HUES64 (cell line): ENCODE measurements at regions not wholly inside any gene's neighbourhood (a gene's known extent, or its start where the extent isn't known, plus 50 kb on each side); places are given as distances from the start of the nearest gene placed in this dataset.

ENCODE experiments used
- H3K27ac ChIP-seq: 2 replicates; pipeline ENCODE4 v1.7.0; 2013; ENCODE audit warnings: low read depth, low read length, inconsistent platforms
- H3K27me3 ChIP-seq: 2 replicates; pipeline ENCODE4 v1.6.1; 2013; ENCODE audit warnings: mild to moderate bottlenecking, low read length; ENCODE audit not compliant: insufficient read depth
- H3K36me3 ChIP-seq: 2 replicates; pipeline ENCODE4 v1.6.1; 2013; ENCODE audit warnings: mild to moderate bottlenecking, low read length; ENCODE audit not compliant: insufficient read depth
- H3K4me1 ChIP-seq: 2 replicates; pipeline ENCODE4 v1.6.1; 2013; ENCODE audit warnings: mild to moderate bottlenecking, low read length, moderate library complexity; ENCODE audit not compliant: insufficient read depth
- H3K4me3 ChIP-seq: 2 replicates; pipeline ENCODE4 v1.5.1; 2013; ENCODE audit warnings: mild to moderate bottlenecking, low read length, moderate library complexity
- H3K9ac ChIP-seq: 2 replicates; pipeline ENCODE4 v1.6.1; 2013; ENCODE audit warnings: mild to moderate bottlenecking, low read depth, low read length
- H3K9me3 ChIP-seq: 2 replicates; pipeline ENCODE4 v1.6.1; 2013; ENCODE audit warnings: low read depth, low read length; ENCODE audit not compliant: insufficient read depth
- WGBS: fragments of 150-250, 120-280 bp; methylation state at CpG from one replicate; pipeline ENCODE4 v1.1.7; 2013; ENCODE audit warnings: missing lambda C conversion rate; 5-methylcytosine and 5-hydroxymethylcytosine counted together

DNA sequence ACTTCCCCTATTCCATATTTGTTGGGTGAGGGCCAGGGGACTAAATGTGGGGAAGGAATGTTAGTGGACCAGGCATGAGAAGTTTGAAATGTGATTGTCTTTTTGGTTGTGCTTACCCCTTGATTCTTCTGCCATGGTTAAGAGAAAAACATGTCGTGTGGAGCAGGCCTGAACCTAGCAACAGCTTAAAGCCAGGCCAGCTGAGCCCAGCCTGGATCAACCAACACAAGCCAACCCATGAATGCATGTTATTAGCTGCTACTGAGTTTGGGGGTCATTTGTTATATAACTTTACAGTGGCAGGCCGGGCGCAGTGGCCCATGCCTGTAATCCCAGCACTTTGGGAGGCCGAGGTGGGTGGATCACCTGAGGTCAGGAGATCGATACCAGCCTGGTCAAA, 52.4 kb upstream of the TRIO start:
- H3K9me3 ChIP-seq = peaks cover 6% of the 10 kb centered on the region; the same call in 1 of the 2 replicates
- no peak overlapping the region for H3K4me3 ChIP-seq
- no peak overlapping the region for H3K27ac ChIP-seq
- peaks cover 10% of the 10 kb centered on the region; the same call in 1 of the 2 replicates for H3K4me1 ChIP-seq
- H3K27me3 ChIP-seq = no peaks in the 10 kb centered on the region
- H3K9ac ChIP-seq = no peak overlapping the region
- 97% methylated on average over 5 of the region's 5 CpGs for WGBS
- no peaks in the 10 kb centered on the region for H3K36me3 ChIP-seq

DNA sequence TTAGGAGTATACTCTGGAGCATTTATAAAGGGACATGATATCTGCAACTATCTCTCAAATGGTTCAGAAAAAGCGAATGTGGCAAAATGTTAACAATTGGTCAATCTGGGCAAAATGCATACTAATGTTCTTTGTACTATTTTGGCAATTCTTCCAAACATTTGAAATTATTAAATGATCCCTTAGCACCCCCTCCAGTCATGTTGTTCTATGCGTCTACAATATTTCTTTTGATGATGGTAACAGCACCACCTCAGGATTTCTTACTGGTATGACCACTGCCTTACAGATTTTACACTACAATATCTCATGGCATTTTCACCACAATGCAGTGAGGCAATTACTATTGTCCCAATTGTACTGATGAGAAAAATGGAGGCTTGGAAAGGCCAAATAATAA, 52.9 kb upstream of the TRIO start:
- no peaks in the 10 kb centered on the region for H3K27me3 ChIP-seq
- H3K27ac ChIP-seq = no peak overlapping the region
- H3K36me3 ChIP-seq = no peaks in the 10 kb centered on the region
- H3K4me3 ChIP-seq = no peak overlapping the region
- H3K9ac ChIP-seq = no peak overlapping the region
- peaks cover 10% of the 10 kb centered on the region; the same call in 1 of the 2 replicates for H3K4me1 ChIP-seq
- H3K9me3 ChIP-seq = peaks cover 6% of the 10 kb centered on the region; the same call in 1 of the 2 replicates
- WGBS = 97% methylated on average over 2 of the region's 2 CpGs

DNA sequence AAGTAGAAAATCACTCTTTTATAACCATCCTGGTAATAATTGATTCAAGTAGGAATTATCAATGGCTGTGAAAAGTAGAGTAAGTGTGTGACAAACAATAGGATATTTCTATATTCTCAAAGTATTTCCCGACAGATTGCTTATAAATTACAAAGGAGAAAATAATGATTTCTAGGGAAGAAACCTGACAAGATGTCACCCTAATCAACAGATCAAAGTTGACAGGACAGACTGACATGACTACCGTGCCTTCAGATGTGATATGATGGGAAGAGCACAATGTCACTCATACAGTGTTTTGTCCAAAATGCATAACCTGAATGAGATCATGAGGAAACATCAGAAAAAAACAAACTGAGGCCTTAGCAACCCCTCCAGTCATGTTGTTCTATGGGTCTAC, 53.9 kb upstream of the TRIO start:
- peaks cover 10% of the 10 kb centered on the region; the same call in 1 of the 2 replicates for H3K4me1 ChIP-seq
- no peak overlapping the region for H3K9ac ChIP-seq
- no peak overlapping the region for H3K27ac ChIP-seq
- no peaks in the 10 kb centered on the region for H3K36me3 ChIP-seq
- H3K9me3 ChIP-seq = peaks cover 6% of the 10 kb centered on the region; the same call in 1 of the 2 replicates
- 90% methylated on average over 1 of the region's 2 CpGs for WGBS
- no peaks in the 10 kb centered on the region for H3K27me3 ChIP-seq
- H3K4me3 ChIP-seq = no peak overlapping the region

DNA sequence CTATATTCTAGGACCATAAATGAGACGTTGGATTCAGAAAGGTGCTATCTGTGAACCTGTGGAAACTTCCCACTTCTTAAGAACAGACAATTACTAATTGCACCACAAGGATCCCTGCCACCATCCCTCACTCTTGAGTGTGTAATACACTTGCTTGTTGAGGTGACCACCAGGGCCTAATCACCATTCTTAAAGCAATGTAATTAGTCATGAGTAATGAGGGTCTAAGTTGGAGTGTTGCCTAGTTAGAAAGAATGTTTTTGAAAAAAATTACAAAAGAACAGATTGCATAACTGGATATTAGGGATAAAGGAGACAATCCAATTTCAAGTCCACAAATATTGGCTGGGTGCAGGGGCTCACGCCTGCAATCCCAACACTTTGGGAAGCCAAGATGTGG, 56.9 kb upstream of the TRIO start:
- Histone ChIP-seq H3K27ac (no peak overlapping the region), H3K9ac (no peak overlapping the region), H3K9me3 (peaks cover 5% of the 10 kb centered on the region; the same call in 1 of the 2 replicates), H3K36me3 (no peaks in the 10 kb centered on the region), H3K4me1 (no peaks in the 10 kb centered on the region), H3K4me3 (no peak overlapping the region), H3K27me3 (no peaks in the 10 kb centered on the region)
- 97% methylated on average over 2 of the region's 2 CpGs for WGBS

DNA sequence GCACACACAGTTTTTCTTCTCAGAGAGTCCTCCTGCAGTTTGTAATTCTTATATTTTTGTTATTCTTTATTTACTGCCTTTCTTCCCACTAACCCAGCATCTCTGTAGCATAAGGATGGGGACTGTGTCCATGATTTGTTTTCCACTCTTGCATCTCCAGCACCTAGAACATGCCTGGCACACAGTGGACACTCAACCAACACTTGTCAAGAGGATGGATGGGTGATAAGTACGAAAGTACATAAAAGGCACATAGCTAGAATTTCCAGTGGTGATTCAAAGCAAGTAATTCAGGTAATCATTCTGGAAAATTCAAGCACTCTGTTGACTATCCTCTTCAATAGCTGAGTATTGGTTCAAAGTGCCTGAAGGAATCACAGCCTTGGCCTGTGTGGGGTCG, 60.2 kb upstream of the TRIO start:
- Histone ChIP-seq H3K27ac (no peak overlapping the region), H3K36me3 (no peaks in the 10 kb centered on the region), H3K9me3 (no peaks in the 10 kb centered on the region), H3K9ac (no peak overlapping the region), H3K4me3 (no peak overlapping the region), H3K4me1 (no peaks in the 10 kb centered on the region), H3K27me3 (no peaks in the 10 kb centered on the region)
- 85% methylated on average over 2 of the region's 2 CpGs for WGBS

DNA sequence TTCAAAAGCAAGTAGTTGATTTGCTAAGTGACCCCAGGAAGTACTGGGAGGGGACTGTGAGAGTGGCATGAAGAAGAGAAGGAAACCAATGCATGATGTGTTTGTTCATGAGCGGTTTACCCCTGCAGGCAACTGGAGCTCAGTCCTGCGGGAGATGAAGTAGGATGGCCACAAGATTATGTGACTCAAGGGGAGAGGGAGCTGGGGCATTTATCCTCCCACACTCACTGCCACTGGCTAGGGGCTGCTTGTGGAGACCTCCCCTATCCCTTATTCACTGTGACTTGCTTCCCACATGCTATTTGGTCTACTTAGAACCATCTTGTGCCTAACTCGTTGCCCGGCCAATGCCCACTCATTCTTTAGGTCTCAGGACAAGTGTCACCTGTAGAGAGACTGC, 60.6 kb upstream of the TRIO start:
- no peak overlapping the region for H3K4me3 ChIP-seq
- no peaks in the 10 kb centered on the region for H3K9me3 ChIP-seq
- no peaks in the 10 kb centered on the region for H3K36me3 ChIP-seq
- no peak overlapping the region for H3K27ac ChIP-seq
- WGBS = 65% methylated on average over 4 of the region's 4 CpGs
- H3K27me3 ChIP-seq = no peaks in the 10 kb centered on the region
- H3K9ac ChIP-seq = no peak overlapping the region
- no peaks in the 10 kb centered on the region for H3K4me1 ChIP-seq

DNA sequence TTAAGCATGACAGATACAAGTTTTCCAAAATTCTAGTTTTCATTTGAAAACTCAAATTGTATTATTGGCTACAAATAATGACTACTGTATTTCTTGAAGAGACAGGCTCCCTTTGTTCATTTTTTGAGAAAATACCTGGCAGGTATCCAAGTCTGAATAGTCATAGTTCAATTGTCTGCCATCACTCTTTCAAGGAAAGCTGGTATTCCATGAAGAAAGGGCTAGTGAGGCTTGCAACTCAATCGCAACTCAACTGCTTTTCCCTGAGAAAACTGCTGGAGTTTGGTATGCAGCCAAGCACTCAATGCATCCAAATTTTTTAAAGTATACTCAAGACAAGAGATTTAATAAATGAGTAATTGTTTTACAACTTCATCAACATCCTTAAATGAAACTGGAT, 61.4 kb upstream of the TRIO start:
- 93% methylated on average over 1 of the region's 1 CpG for WGBS
- H3K4me1 ChIP-seq = no peaks in the 10 kb centered on the region

DNA sequence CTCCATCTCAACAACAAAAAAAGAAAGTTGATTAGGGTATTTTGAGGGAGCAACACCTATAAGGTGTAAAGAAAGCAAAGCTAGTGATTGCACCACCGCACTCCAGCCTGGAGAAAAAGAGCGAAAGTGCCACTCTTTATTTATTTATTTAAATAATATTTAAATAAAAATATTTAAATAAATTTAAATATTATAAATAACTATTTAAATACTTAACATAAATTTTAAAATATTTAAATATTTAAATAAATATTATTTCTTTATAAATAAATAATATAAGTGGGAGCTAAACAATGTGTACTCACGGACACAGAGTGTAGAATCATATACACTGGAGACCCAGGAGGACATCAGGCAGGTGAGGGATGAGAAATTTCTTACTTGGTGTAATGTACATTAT, 64.4 kb upstream of the TRIO start:
- Histone ChIP-seq H3K9me3 (no peaks in the 10 kb centered on the region), H3K9ac (no peak overlapping the region), H3K4me3 (no peak overlapping the region), H3K36me3 (no peaks in the 10 kb centered on the region), H3K27ac (no peak overlapping the region), H3K27me3 (no peaks in the 10 kb centered on the region), H3K4me1 (no peaks in the 10 kb centered on the region)
- 98% methylated on average over 2 of the region's 3 CpGs for WGBS

More for the DNA sequence above, 61.4 kb upstream of the TRIO start:
- Histone ChIP-seq H3K27ac (no peak overlapping the region), H3K36me3 (no peaks in the 10 kb centered on the region), H3K9ac (no peak overlapping the region), H3K27me3 (no peaks in the 10 kb centered on the region), H3K4me3 (no peak overlapping the region), H3K9me3 (no peaks in the 10 kb centered on the region)

DNA sequence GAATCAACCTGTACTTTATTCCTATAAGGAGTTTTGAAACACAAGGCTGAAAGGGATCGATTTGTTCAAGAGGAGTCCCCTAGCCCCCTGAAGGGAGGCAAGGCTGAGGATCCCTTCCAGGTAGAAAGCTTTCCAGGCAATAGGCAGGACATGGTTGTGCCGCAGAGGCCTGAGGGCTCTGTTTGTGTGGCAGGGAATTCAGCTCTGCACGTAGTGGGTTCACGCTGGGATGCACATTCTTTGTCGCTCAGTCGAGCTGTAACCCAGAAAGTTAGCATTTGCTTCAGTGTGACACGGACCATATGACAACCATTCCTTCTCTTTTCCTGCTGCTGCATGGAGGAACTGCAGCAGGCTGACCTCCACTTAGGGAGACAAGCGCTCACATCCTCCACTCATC, 65.6 kb upstream of the TRIO start:
- Histone ChIP-seq H3K9ac (no peak overlapping the region), H3K27me3 (no peaks in the 10 kb centered on the region), H3K36me3 (no peaks in the 10 kb centered on the region), H3K4me3 (no peak overlapping the region), H3K4me1 (no peaks in the 10 kb centered on the region), H3K9me3 (no peaks in the 10 kb centered on the region), H3K27ac (no peak overlapping the region)
- WGBS = 82% methylated on average over 8 of the region's 8 CpGs

DNA sequence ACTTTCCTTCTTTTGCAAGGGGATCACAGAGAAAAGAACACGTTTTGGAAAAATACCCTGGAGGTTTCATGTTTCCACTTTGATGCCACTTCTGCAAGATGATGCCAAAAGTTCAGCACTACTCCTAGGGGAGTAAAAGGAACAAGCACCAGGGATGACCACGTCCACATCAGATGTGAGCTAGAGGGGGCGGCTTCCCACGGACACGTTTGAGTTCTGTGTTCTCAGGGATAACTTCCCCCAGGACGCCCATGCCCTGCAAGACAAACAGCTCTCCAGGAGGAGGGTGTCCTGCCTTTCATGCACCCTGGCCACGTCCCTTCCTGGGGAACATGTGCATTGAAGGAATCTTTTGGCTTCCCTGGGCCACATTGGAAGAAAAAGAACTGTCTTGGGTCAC, 66.6 kb upstream of the TRIO start:
- no peaks in the 10 kb centered on the region for H3K9me3 ChIP-seq
- no peak overlapping the region for H3K4me3 ChIP-seq
- no peaks in the 10 kb centered on the region for H3K36me3 ChIP-seq
- H3K4me1 ChIP-seq = no peaks in the 10 kb centered on the region
- H3K27ac ChIP-seq = no peak overlapping the region
- H3K27me3 ChIP-seq = no peaks in the 10 kb centered on the region
- H3K9ac ChIP-seq = no peak overlapping the region
- WGBS = 83% methylated on average over 7 of the region's 7 CpGs

DNA sequence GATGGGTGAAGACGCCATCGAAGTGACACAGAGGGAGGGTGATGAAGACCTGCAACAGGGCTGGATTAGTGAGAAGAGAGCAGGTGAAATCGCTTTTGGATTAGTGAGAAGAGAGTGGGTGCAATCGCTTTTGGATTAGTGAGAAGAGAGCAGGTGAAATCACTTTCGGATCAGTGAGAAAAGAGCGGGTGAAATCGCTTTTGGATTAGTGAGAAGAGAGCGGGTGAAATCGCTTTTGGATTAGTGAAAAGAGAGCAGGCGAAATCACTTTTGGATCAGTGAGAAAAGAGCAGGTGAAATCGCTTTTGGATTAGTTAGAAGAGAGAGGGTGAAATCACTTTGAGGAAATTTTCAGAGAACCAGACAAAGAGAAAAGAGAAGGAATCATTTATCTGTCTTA, 67.2 kb upstream of the TRIO start:
- Histone ChIP-seq H3K4me3 (no peak overlapping the region), H3K27me3 (no peaks in the 10 kb centered on the region), H3K27ac (no peak overlapping the region), H3K9ac (no peak overlapping the region), H3K9me3 (no peaks in the 10 kb centered on the region), H3K4me1 (no peaks in the 10 kb centered on the region), H3K36me3 (no peaks in the 10 kb centered on the region)
- WGBS = 88% methylated on average over 11 of the region's 11 CpGs

DNA sequence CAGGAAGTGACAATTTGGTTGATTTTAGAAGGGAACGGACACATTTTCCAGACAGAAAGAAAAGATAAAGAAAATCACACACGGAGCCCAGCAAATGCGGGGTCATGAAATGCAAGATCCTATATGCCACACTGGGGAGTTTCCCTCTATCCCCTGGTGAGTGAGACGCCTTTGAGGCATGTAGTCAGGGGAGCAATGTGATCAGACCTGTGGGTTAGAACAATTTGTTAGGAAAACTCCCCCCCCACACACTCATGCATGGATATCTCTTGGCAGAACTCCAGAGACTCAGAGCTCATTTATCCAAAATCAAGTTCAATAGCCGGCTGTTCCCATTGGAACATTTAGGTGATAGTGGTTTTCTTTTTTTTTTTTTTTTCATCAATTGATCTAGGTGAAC, 71.7 kb upstream of the TRIO start:
- no peaks in the 10 kb centered on the region for H3K27me3 ChIP-seq
- WGBS = 90% methylated on average over 4 of the region's 5 CpGs
- no peak overlapping the region for H3K4me3 ChIP-seq
- no peaks in the 10 kb centered on the region for H3K36me3 ChIP-seq
- H3K4me1 ChIP-seq = no peaks in the 10 kb centered on the region
- H3K9ac ChIP-seq = no peak overlapping the region
- H3K9me3 ChIP-seq = no peaks in the 10 kb centered on the region
- no peak overlapping the region for H3K27ac ChIP-seq
